ENCODE measurements at regions not wholly inside any gene's neighbourhood (a gene's known extent, or its start where the extent isn't known, plus 50 kb on each side); places are given as distances from the start of the nearest gene placed in this dataset.

- Mint-ChIP-seq H3K4me3 (no peak overlapping the region), H3K36me3 (ENCODE audit: low read depth) (no peaks in the 10 kb centered on the region), H3K27me3 (ENCODE audit: low read depth) (no peaks in the 10 kb centered on the region), H3K9me3 (peaks cover 83% of the 10 kb centered on the region), H3K27ac (no peak overlapping the region), H3K4me1 (ENCODE audit: low read depth) (no peaks in the 10 kb centered on the region)
- DNase-seq (ENCODE audit: low spot score): no peak
These were observed 51.5 kb upstream of the ZNF730 start for GRCh38 chr19:23065306-23065705.

GRCh38 chr19:23062921-23063320 is 53.9 kb upstream of the ZNF730 start:
- no peaks in the 10 kb centered on the region for H3K36me3 Mint-ChIP-seq (ENCODE audit: low read depth)
- DNase-seq (ENCODE audit: low spot score): no peak
- H3K27me3 Mint-ChIP-seq (ENCODE audit: low read depth): no peaks in the 10 kb centered on the region
- no peak overlapping the region for H3K27ac Mint-ChIP-seq
- no peaks in the 10 kb centered on the region for H3K4me1 Mint-ChIP-seq (ENCODE audit: low read depth)
- H3K9me3 Mint-ChIP-seq: peaks cover 80% of the 10 kb centered on the region
- H3K4me3 Mint-ChIP-seq: no peak overlapping the region

- Mint-ChIP-seq H3K4me3 (no peak overlapping the region), H3K9me3 (peaks cover 69% of the 10 kb centered on the region), H3K27me3 (ENCODE audit: low read depth) (no peaks in the 10 kb centered on the region), H3K27ac (no peak overlapping the region), H3K36me3 (ENCODE audit: low read depth) (no peaks in the 10 kb centered on the region), H3K4me1 (ENCODE audit: low read depth) (no peaks in the 10 kb centered on the region)
- DNase-seq (ENCODE audit: low spot score): no peak
These were observed 56.8 kb upstream of the ZNF730 start for GRCh38 chr19:23060016-23060415.

DNA sequence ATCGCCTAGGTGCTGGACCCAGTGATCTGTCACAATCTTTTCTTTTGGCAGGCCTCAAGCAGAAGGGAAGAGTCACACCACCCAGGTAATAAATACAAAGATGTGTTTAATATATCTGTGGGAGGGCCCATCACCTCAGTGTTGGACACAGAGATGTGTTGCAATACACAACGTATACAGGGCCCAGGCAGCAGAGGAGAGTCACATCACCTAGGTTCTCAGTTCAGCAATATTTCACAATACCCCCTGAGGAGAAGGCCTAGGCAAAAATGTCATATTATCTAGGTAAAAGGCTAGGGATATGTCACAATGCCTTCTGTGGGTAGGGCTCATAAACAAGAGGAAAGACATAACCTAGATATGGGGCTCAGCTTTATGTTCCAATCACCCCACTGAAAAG is 53.5 kb upstream of the ZNF728 start:
- no peak overlapping the region for H3K27ac Mint-ChIP-seq
- H3K27me3 Mint-ChIP-seq (ENCODE audit: low read depth): no peaks in the 10 kb centered on the region
- no peaks in the 10 kb centered on the region for H3K4me1 Mint-ChIP-seq (ENCODE audit: low read depth)
- no peak for DNase-seq (ENCODE audit: low spot score)
- H3K36me3 Mint-ChIP-seq (ENCODE audit: low read depth): peaks cover 2% of the 10 kb centered on the region
- H3K4me3 Mint-ChIP-seq: no peak overlapping the region
- peaks cover 70% of the 10 kb centered on the region for H3K9me3 Mint-ChIP-seq

- Mint-ChIP-seq H3K9me3 (peaks cover 70% of the 10 kb centered on the region), H3K27me3 (ENCODE audit: low read depth) (no peaks in the 10 kb centered on the region), H3K36me3 (ENCODE audit: low read depth) (peaks cover 2% of the 10 kb centered on the region), H3K4me1 (ENCODE audit: low read depth) (no peaks in the 10 kb centered on the region), H3K4me3 (no peak overlapping the region), H3K27ac (no peak overlapping the region)
- DNase-seq (ENCODE audit: low spot score): no peak
These were observed 53.0 kb upstream of the ZNF728 start for GRCh38 chr19:23055946-23056345.

GRCh38 chr19:23055501-23055900 is 52.5 kb upstream of the ZNF728 start:
- no peaks in the 10 kb centered on the region for H3K4me1 Mint-ChIP-seq (ENCODE audit: low read depth)
- H3K4me3 Mint-ChIP-seq: no peak overlapping the region
- no peak for DNase-seq (ENCODE audit: low spot score)
- H3K36me3 Mint-ChIP-seq (ENCODE audit: low read depth): peaks cover 2% of the 10 kb centered on the region
- no peak overlapping the region for H3K27ac Mint-ChIP-seq
- H3K9me3 Mint-ChIP-seq: peaks cover 70% of the 10 kb centered on the region
- no peaks in the 10 kb centered on the region for H3K27me3 Mint-ChIP-seq (ENCODE audit: low read depth)

GRCh38 chr19:23054456-23054855 is 51.5 kb upstream of the ZNF728 start:
- Mint-ChIP-seq H3K27ac (no peak overlapping the region), H3K9me3 (peaks cover 65% of the 10 kb centered on the region), H3K4me1 (ENCODE audit: low read depth) (no peaks in the 10 kb centered on the region), H3K27me3 (ENCODE audit: low read depth) (no peaks in the 10 kb centered on the region), H3K36me3 (ENCODE audit: low read depth) (peaks cover 2% of the 10 kb centered on the region), H3K4me3 (no peak overlapping the region)
- DNase-seq (ENCODE audit: low spot score): no peak
